H1 (cell line): ENCODE measurements at regions not wholly inside any gene's neighbourhood (a gene's known extent, or its start where the extent isn't known, plus 50 kb on each side); places are given as distances from the start of the nearest gene placed in this dataset.

ENCODE experiments used
- CTCF ChIA-PET: fragments of 300-600 bp; sonication (Branson Sonifier 250); formaldehyde crosslinking; loops from one replicate; lab custom pipeline; 2021; ENCODE audit not compliant: partially characterized antibody; lab: Charles Lee
- POLR2A ChIA-PET: fragments of 300-600 bp; sonication (Branson Sonifier 250); formaldehyde crosslinking; loops from one replicate; lab custom pipeline; 2021; ENCODE audit warnings: inconsistent platforms; ENCODE audit not compliant: partially characterized antibody; lab: Charles Lee
- DNase-seq, 2 experiments: peaks; one replicate each; pipeline versions ENCODE4 v3.0.0 to v3.0.0-alpha.2; 2010 to 2022; ENCODE audit warnings: low spot score in 2 of 2, low read depth in 1 of 2, mixed read lengths in 1 of 2
- FAIRE-seq: peaks from 2 replicates; lab custom pipeline; 2011; peaks lifted over from hg19 to GRCh38; lab: Jason Lieb, UNC
- H2AFZ ChIP-seq: 2 replicates; pipeline ENCODE4 v1.8.1; 2012; ENCODE audit warnings: low read length, inconsistent platforms
- H2AK5ac ChIP-seq: 2 replicates; pipeline ENCODE4 v1.6.1; 2013; ENCODE audit warnings: low read depth, low read length
- H2BK120ac ChIP-seq: replicated peaks from 2 replicates; pipeline ENCODE3; 2013; ENCODE audit warnings: low read depth, low read length, inconsistent platforms
- H2BK12ac ChIP-seq: 2 replicates; pipeline ENCODE4 v1.6.1; 2013; ENCODE audit warnings: low read depth, low read length
- H2BK15ac ChIP-seq: 2 replicates; pipeline ENCODE4 v1.6.1; 2013; ENCODE audit warnings: low read length
- H2BK20ac ChIP-seq: 2 replicates; pipeline ENCODE4 v1.6.1; 2013; ENCODE audit warnings: low read length
- H2BK5ac ChIP-seq: 2 replicates; pipeline ENCODE4 v1.6.1; 2013; ENCODE audit warnings: low read depth, low read length
- H3K14ac ChIP-seq: 2 replicates; pipeline ENCODE4 v1.6.1; 2013; ENCODE audit warnings: inconsistent platforms; ENCODE audit not compliant: insufficient read length
- H3K18ac ChIP-seq: 2 replicates; pipeline ENCODE4 v1.6.1; 2013; ENCODE audit warnings: low read length; ENCODE audit errors: extremely low read depth
- H3K23ac ChIP-seq: 2 replicates; pipeline ENCODE4 v1.6.1; 2013; ENCODE audit warnings: inconsistent platforms; ENCODE audit not compliant: insufficient read length
- H3K23me2 ChIP-seq: 2 replicates; pipeline ENCODE4 v1.6.1; 2013; ENCODE audit warnings: low read depth, low read length
- H3K27ac ChIP-seq: 2 replicates; pipeline ENCODE4 v1.6.1; 2011; ENCODE audit warnings: low read depth, low read length, inconsistent platforms
- H3K27me3 ChIP-seq, 4 experiments: replicated peaks in 1 of 4; 1 replicate in 1 of 4; 2 replicates in 3 of 4; pipeline versions ENCODE4 v1.6.1 to v1.8.1; 2011 to 2013; ENCODE audit warnings: low read length in 3 of 4, mild to moderate bottlenecking in 3 of 4, inconsistent platforms in 2 of 4, mixed read lengths in 2 of 4, moderate library complexity in 1 of 4; ENCODE audit not compliant: control insufficient read depth in 3 of 4, insufficient read depth in 3 of 4; ENCODE audit errors: extremely low read depth in 1 of 4
- H3K36me3 ChIP-seq, 4 experiments: 2 replicates each; pipeline versions ENCODE4 v1.6.1 to v1.8.1; 2011 to 2013; ENCODE audit warnings: mild to moderate bottlenecking in 4 of 4, low read length in 3 of 4, moderate library complexity in 2 of 4, control low read depth in 1 of 4, inconsistent platforms in 1 of 4; ENCODE audit not compliant: insufficient read depth in 4 of 4, control insufficient read depth in 2 of 4
- H3K4ac ChIP-seq: replicated peaks from 2 replicates; pipeline ENCODE3; 2013; ENCODE audit warnings: low read length, low read depth, mixed read lengths, inconsistent platforms; ENCODE audit not compliant: insufficient read length
- H3K4me1 ChIP-seq, 4 experiments: replicated peaks in 1 of 4; 1 replicate in 1 of 4; 2 replicates in 3 of 4; pipeline versions ENCODE4 v1.6.1 to v1.8.1; 2011 to 2013; ENCODE audit warnings: low read length in 3 of 4, inconsistent platforms in 2 of 4, mixed read lengths in 1 of 4; ENCODE audit not compliant: insufficient read depth in 4 of 4, control insufficient read depth in 3 of 4
- H3K4me2 ChIP-seq, 2 experiments: 2 replicates each; pipeline versions ENCODE4 v1.6.1 to v1.8.1; 2011 to 2013; ENCODE audit warnings: low read depth in 2 of 2, low read length in 2 of 2, control low read depth in 1 of 2, inconsistent platforms in 1 of 2, mild to moderate bottlenecking in 1 of 2; ENCODE audit not compliant: insufficient read depth in 1 of 2
- H3K4me3 ChIP-seq, 4 experiments: fragments of 200-600, 300-600 bp in 1 of 4; sonication (generic), shearing (Covaris generic), sonication (Bioruptor Twin) in 1 of 4; 2 replicates each; pipeline versions ENCODE4 v1.5.1 to v1.8.1; 2011 to 2016; ENCODE audit warnings: low read length in 4 of 4, low read depth in 3 of 4, control low read depth in 2 of 4, inconsistent platforms in 2 of 4, mild to moderate bottlenecking in 2 of 4, mixed read lengths in 1 of 4, moderate library complexity in 1 of 4; ENCODE audit not compliant: insufficient read depth in 2 of 4; ENCODE audit errors: extremely low read depth in 1 of 4
- H3K56ac ChIP-seq: replicated peaks from 2 replicates; pipeline ENCODE3; 2013; ENCODE audit warnings: low read depth, mild to moderate bottlenecking, mixed read lengths, low read length, inconsistent platforms; ENCODE audit not compliant: insufficient read length
- H3K79me1 ChIP-seq: 2 replicates; pipeline ENCODE4 v1.6.1; 2013; ENCODE audit warnings: low read depth, low read length, control low read depth
- H3K79me2 ChIP-seq, 2 experiments: 2 replicates each; pipeline versions ENCODE4 v1.6.1 to v1.8.1; 2012 to 2013; ENCODE audit warnings: low read length in 2 of 2, mild to moderate bottlenecking in 2 of 2, inconsistent platforms in 1 of 2; ENCODE audit not compliant: insufficient read depth in 2 of 2, control insufficient read depth in 1 of 2
- H3K9ac ChIP-seq, 4 experiments: replicated peaks in 1 of 4; 1 replicate in 1 of 4; 2 replicates in 3 of 4; pipeline versions ENCODE4 v1.6.1 to v1.8.1; 2011 to 2013; ENCODE audit warnings: low read depth in 3 of 4, low read length in 3 of 4, control low read depth in 2 of 4, mild to moderate bottlenecking in 2 of 4, moderate library complexity in 2 of 4, inconsistent platforms in 1 of 4; ENCODE audit errors: extremely low read depth in 1 of 4
- H3K9me3 ChIP-seq, 2 experiments: 2 replicates each; pipeline versions ENCODE4 v1.6.1 to v1.8.1; 2012 to 2013; ENCODE audit warnings: mild to moderate bottlenecking in 2 of 2, moderate library complexity in 2 of 2, control low read depth in 1 of 2, inconsistent platforms in 1 of 2, low read depth in 1 of 2, low read length in 1 of 2, mixed read lengths in 1 of 2; ENCODE audit not compliant: insufficient read depth in 2 of 2
- H4K20me1 ChIP-seq, 2 experiments: replicated peaks in 1 of 2; 2 replicates each; pipeline versions ENCODE3 to v1.8.1; 2011 to 2013; ENCODE audit warnings: inconsistent platforms in 2 of 2, low read length in 2 of 2, mild to moderate bottlenecking in 1 of 2; ENCODE audit not compliant: insufficient read depth in 2 of 2, control insufficient read depth in 1 of 2
- H4K5ac ChIP-seq: 2 replicates; pipeline ENCODE4 v1.6.1; 2013; ENCODE audit warnings: low read length, low read depth, mixed read lengths, inconsistent platforms; ENCODE audit not compliant: insufficient read length
- H4K8ac ChIP-seq: 2 replicates; pipeline ENCODE4 v1.8.0; 2013; ENCODE audit warnings: mild to moderate bottlenecking, moderate library complexity, low read length, inconsistent platforms; ENCODE audit not compliant: insufficient read depth; ENCODE audit errors: extremely low read depth
- H4K91ac ChIP-seq: replicated peaks from 2 replicates; pipeline ENCODE3; 2013; ENCODE audit warnings: low read length, mixed read lengths, inconsistent platforms; ENCODE audit not compliant: insufficient read length
- BACH1 ChIP-seq: IDR thresholded peaks from 2 replicates; pipeline ENCODE4 v1.6.1; 2012; ENCODE audit warnings: low read length, improper control_type of control experiment
- CTBP2 ChIP-seq: IDR thresholded peaks from 2 replicates; pipeline ENCODE4 v1.7.0; 2011; ENCODE audit warnings: borderline replicate concordance, mild to moderate bottlenecking, moderate library complexity, mixed read lengths, low read length; ENCODE audit not compliant: insufficient read depth, insufficient read length
- EZH2 ChIP-seq: fragments of 200-600 bp; sonication (generic); IDR thresholded peaks from 2 replicates; pipeline ENCODE4 v1.7.1; 2012; ENCODE audit warnings: low read depth, mild to moderate bottlenecking, moderate library complexity, low read length, inconsistent platforms; ENCODE audit not compliant: severe bottlenecking
- KDM5A ChIP-seq: fragments of 200-600 bp; IDR thresholded peaks from 2 replicates; pipeline ENCODE4 v1.7.1; 2012; ENCODE audit warnings: mild to moderate bottlenecking, low read length, inconsistent platforms, mixed read lengths
- MAFK ChIP-seq: IDR thresholded peaks from 2 replicates; pipeline ENCODE4 v1.6.1; 2012; ENCODE audit warnings: low read depth, mild to moderate bottlenecking, improper control_type of control experiment, low read length
- POLR2A ChIP-seq, 2 experiments: IDR thresholded peaks; 1 replicate in 1 of 2; 2 replicates in 1 of 2; pipeline ENCODE4 v1.6.1; 2011; ENCODE audit warnings: low read depth in 2 of 2, low read length in 2 of 2, mild to moderate bottlenecking in 2 of 2; ENCODE audit errors: control extremely low read depth in 1 of 2
- POLR2AphosphoS5 ChIP-seq: IDR thresholded peaks from 2 replicates; pipeline ENCODE4 v1.6.1; 2011; ENCODE audit warnings: low read depth, low read length
- RNF2 ChIP-seq: fragments of 200-900, 300-1000 bp; sonication (generic); IDR thresholded peaks from 2 replicates; pipeline ENCODE4 v1.7.1; 2016; ENCODE audit warnings: borderline replicate concordance, low read depth, mild to moderate bottlenecking, antibody characterized with exemption, low read length; ENCODE audit not compliant: poor library complexity, severe bottlenecking; ENCODE audit errors: missing control alignments
- RXRA ChIP-seq: IDR thresholded peaks from 2 replicates; pipeline ENCODE4 v1.6.1; 2011; ENCODE audit warnings: low read depth, mild to moderate bottlenecking, low read length, moderate library complexity; ENCODE audit not compliant: insufficient read depth
- SP2 ChIP-seq: IDR thresholded peaks from 2 replicates; pipeline ENCODE4 v1.6.1; 2012; ENCODE audit warnings: mild to moderate bottlenecking, low read length, inconsistent platforms
- TBP ChIP-seq: IDR thresholded peaks from 2 replicates; pipeline ENCODE4 v1.6.1; 2011; ENCODE audit warnings: low read depth, low read length, improper control_type of control experiment
- WGBS, 2 experiments: shearing (Covaris generic) in 1 of 2; methylation state at CpG; one replicate each; pipeline versions ENCODE4 v1.1.6 to v1.1.7; 2013 to 2015; ENCODE audit warnings: low lambda C conversion rate in 2 of 2, mixed read lengths in 2 of 2, inconsistent platforms in 1 of 2, low coverage in 1 of 2, missing lambda C conversion rate in 1 of 2; ENCODE audit not compliant: insufficient replicate concordance in 2 of 2, insufficient coverage in 1 of 2, insufficient read length in 1 of 2; ENCODE audit errors: extremely low coverage in 1 of 2, missing lambda C conversion rate in 1 of 2; 5-methylcytosine and 5-hydroxymethylcytosine counted together

DNA sequence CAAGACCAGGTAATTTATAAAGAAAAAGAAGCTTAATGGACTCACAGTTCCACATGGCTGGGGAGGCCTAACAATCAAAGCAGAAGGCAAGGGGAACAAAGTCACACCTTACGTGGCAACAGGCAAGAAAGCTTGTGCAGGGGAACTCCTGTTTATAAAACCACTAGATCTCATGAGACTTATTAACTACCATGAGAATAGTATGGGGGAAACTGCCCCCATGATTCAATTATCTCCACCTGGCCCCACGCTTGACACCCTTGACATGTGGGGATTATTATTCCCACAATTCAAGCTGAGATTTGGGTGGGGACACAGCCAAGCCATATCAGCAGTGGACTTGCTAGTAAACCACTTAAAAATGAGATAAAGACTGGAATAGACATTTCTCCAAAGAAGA lies 451.7 kb downstream of the DNAJB9 start:
- H3K9ac ChIP-seq, result no peak overlapping the region
- H3K4ac ChIP-seq, result no peak overlapping the region
- CTCF ChIA-PET, result interaction anchor here (1.4 kb wide), 1 partner anchor 47 kb away, joined by 5 read pairs; no protein-coding TSS in a partner anchor
- no peak overlapping the region for H2AFZ ChIP-seq
- H3K18ac ChIP-seq, result no peak overlapping the region
- no peaks in the 10 kb centered on the region for H3K79me2 ChIP-seq
- WGBS, 2 experiments, result 91% methylated on average over 2 of the region's 2 CpGs; no CpG with 5 or more reads in 1 of the 2 experiments
- DNase-seq (no peak), FAIRE-seq (no peak)
- no peak overlapping the region for H2BK15ac ChIP-seq
- no peak overlapping the region for H2BK5ac ChIP-seq
- no peak overlapping the region for H3K23ac ChIP-seq
- no peak overlapping the region for H2AK5ac ChIP-seq
- no peak overlapping the region for H2BK12ac ChIP-seq
- no peaks in the 10 kb centered on the region for H3K23me2 ChIP-seq
- no peaks in the 10 kb centered on the region for H3K9me3 ChIP-seq
- H3K36me3 ChIP-seq, result no peaks in the 10 kb centered on the region
- no peaks in the 10 kb centered on the region for H3K79me1 ChIP-seq
- no peaks in the 10 kb centered on the region for H3K27me3 ChIP-seq
- no peak overlapping the region for H2BK120ac ChIP-seq
- H3K14ac ChIP-seq, result no peak overlapping the region
- no peaks in the 10 kb centered on the region for H3K4me1 ChIP-seq
- no peak overlapping the region for H4K91ac ChIP-seq
- H4K8ac ChIP-seq, result no peak overlapping the region
- H4K20me1 ChIP-seq, result no peaks in the 10 kb centered on the region
- POLR2A ChIA-PET, result no interaction called here
- H3K56ac ChIP-seq, result no peak overlapping the region
- H3K4me2 ChIP-seq, result no peak overlapping the region
- no peak overlapping the region for H2BK20ac ChIP-seq
- no peak overlapping the region for H3K27ac ChIP-seq
- no peak overlapping the region for H4K5ac ChIP-seq
- no peak overlapping the region for H3K4me3 ChIP-seq
- TF ChIP-seq MAFK (no peak), SP2 (no peak), POLR2A (IDR thresholded peaks at IDR 0.05; ENCODE audit: control extremely low read depth in 1 of 2, low read depth in 2 of 2, low read length in 2 of 2) (no peak), KDM5A (no peak), POLR2AphosphoS5 (no peak), BACH1 (no peak), TBP (no peak), RXRA (no peak), EZH2 (no peak), RNF2 (no peak), CTBP2 (no peak)
